ENCODE measurements at regions not wholly inside any gene's neighbourhood (a gene's known extent, or its start where the extent isn't known, plus 50 kb on each side); places are given as distances from the start of the nearest gene placed in this dataset.

- TF ChIP-seq SUZ12 (IDR thresholded peaks at IDR 0.05; ENCODE audit: extremely low read depth, insufficient read depth, insufficient read length) (no peak), YY1 (IDR thresholded peaks at IDR 0.05; ENCODE audit: insufficient read depth, insufficient read length) (no peak), ZNF274 (IDR thresholded peaks at IDR 0.05; ENCODE audit: low read depth, low read length) (no peak)
Measured at GRCh38 chr7:56538541-56539429, 422.6 kb upstream of the NUPR2 start.
